Daoy (cell line): ENCODE measurements at regions not wholly inside any gene's neighbourhood (a gene's known extent, or its start where the extent isn't known, plus 50 kb on each side); places are given as distances from the start of the nearest gene placed in this dataset.

ENCODE experiments used
- DNase-seq: peaks from one replicate; pipeline ENCODE4 v3.0.0-alpha.2; 2015; ENCODE audit warnings: low read depth

DNA sequence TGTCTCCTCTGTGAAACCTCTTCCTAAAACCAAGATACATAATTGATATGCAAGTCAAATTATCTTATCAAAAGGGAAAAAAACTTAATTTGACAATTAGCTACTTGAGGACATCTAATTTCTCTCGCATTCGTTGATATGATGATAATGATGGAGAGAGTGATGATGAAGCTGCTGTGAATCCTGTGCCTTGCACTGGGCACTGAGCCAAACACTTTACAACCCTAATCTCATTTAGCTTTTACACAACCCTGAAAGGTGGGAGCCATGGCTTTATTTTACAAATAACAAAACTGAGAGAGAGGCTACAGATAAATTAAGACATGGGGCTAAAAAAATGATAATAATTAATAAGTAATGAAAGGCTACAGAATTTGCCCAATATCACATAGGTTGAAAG, 176.0 kb downstream of the NOC3L start:
- DNase-seq, result no peak

DNA sequence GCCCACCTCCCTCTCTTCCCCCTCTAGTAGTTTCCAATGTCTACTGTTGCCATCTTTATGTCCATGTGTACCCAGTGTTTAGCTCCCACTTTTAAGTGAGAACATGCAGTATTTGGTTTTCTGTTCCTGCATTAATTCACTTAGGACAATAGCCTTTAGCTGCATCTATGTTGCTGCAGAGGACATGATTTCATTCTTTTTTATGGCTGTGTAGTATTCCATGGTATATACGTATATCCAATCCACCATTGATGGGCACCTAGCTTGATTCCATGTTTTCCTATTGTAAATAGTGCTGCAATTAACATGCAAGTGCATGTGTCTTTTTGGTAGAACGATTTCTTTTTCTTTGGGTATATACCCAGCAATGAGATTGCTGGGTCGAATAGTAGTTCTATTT, 170.4 kb downstream of the NOC3L start:
- no peak for DNase-seq

DNA sequence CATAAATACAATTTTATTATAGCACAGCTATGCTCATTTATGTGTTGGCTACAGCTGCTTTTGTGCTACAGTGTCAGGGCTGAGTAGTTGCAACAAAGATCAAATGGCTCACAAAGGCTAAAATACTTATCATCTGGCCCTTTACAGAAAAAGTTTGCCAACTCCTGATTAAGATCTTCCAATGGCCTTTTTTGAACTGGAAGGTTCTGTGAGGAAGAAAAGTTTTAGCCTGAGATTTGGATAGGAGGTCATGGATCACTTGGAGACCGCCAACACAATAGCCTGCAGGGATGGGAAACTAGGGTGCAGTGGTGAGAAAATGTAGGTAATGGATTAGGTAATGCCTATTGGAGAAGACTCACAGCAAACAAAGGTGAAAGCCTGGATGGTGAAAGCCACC, 169.8 kb downstream of the NOC3L start:
- peak; percentile 77 for DNase-seq

DNA sequence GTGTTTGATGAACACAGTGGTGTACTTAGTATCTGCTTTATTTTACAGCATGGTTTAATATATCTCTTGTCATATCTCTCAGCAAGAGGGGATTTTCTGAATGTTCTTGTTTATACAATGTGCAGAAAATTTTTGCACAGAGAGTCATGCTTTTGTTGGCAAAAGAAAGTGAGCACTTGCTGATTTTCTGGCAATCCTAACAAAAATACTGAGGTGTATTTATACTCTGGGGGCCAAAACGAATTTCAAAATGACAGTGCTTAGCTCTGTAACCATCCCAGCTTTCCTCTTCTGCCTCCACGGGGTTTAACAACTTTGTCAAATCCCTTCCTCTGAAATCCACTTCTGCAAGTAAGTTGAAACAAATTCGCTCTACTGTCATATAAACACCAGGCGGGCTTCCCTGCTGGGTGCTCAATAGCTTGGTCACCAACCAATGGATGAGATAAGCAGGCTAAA, 169.2 kb downstream of the NOC3L start:
- DNase-seq, result peak; percentile 62

DNA sequence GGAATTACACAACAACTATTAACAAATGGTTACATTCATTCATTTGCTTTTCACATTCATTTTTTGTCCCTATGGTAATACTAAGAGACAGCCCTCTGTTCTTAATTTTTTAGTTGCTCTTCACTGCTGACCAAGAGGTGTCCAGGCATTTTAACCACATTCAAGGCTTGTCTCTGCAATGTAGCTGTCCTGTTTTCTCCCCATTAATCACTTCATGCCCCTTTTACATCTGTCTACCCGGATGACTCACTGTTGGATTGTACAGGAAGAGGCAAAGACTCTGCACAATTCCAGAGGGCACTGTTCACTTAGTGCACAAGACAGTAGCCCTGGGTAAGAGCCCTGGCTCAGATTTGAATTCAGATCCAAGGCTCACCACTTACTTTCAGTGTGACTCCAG, 168.5 kb downstream of the NOC3L start:
- peak; percentile 70 for DNase-seq

DNA sequence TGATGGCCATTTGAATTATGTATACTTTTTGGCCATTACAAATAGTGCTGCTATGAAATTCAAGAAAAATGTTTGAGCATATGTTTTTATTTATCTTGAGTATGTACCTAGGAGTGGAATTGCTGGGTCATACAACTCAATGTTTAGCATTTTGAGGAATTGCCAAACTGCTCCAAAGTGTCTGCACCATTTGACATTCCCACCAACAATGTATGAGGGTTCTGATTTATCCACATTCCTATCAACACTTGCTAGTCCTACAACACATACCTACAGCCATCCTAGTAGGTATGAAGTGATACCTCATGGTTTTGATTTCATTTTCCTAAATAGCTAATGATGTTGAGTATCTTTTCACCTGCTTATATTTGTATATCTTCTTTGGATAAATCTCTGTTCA, 165.5 kb downstream of the NOC3L start:
- DNase-seq, result no peak

DNA sequence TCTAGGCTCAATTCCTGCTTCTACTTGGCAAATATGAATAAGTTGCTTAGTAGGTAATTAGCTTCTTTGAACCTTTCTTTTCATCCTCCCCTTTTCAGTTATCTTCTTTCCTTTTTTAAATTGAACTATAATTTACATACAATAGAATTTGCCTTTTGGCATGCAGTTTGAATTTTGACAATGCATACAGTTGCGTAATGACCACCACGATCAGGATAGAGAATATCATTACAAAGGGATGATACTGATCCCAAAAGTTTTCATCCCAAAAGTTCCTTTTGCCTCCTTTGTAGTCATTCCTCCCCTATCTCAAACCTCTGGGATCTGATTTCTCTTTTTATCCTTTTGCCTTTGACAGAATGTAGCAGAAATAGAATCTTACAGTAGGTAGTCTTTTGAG, 164.4 kb downstream of the NOC3L start:
- no peak for DNase-seq

DNA sequence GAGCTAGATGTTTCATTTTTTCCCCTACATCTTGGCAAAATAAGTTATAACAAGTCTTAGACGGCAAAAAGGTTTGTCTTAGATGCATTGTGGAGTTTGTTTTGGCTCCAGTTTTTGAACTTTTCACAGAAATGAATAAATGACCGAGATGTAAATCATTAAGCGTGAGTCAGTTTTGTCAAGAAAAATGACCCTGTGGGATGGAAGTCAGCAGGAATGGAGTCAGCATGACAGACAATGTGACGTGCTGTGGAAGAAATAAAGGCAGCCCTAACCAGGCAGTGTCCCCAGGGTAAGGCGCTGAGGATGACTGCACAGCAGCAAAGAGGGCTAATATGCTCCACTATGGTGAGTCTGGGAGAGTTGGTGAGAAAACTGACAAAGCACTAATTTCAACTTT, 163.2 kb downstream of the NOC3L start:
- no peak for DNase-seq

DNA sequence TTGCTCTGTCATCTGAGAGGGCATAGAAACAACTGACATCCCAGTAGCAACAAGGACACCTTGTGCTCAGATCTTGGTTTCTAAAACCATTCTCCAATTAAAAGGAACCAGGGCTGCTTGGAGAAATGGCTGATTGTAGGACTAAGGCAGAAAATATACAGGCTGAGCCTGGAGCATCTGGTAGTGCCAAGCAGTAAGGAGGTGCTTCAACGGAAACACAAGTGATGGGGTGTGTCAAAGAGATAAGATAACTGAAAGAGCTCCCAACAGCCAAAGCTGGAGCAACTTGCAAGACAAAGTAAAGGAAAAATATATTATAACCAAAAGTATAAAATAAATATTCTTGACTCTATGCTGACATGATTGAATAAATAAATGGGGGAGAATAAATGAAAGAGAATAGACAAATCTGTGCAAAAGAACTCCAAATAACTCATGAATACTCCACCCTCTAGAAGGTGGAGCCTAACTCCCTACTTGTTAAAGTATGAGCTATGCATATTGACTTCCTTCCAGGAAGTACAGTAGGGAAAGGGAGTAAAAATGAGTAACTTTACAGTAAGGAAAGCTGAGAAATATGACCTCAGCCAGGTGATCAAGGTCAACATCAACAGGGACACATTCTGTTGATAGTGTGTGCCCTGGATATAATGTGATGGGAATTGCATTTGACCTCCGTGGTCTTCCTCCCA, 162.4 kb downstream of the NOC3L start:
- no peak for DNase-seq

DNA sequence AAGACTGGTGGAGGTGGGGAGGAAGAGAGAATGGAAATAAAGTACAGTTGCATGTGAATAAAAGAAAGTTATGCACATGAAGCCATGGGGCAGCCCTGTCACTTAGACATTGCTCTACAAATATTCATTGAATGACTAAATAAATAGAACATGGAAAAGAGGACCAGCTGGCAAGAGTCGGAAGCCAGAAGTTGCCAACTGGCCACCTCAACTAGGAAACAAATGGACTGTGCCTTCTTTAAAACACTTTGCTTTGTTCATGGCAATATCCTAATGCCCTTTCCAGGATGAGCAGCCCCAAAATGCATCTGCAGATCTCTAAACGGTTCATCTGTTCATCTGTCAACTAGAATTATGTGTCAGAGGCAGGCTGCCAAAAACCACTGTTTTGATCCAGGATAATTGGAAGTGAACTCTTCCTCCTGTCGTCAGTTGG, 157.3 kb downstream of the NOC3L start:
- no peak for DNase-seq

DNA sequence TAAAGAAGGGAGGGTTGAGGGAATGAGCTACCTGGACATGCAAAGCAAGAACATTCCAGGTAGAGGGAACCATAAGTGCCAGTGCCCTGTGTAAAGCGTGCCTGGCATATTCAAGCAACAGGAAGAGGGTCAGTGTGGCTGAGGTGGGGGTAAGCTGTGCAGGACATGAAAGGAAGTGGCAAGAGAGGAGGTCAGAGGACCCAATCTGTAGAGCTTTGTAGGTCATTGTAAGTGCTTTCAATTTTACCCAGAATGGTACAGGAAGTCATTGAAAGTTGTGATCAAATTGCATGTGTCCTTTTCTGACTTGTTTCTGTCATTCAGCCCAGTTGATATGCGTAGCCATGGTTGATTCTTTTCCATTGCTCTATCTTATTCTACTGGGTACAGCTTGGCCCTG, 156.6 kb downstream of the NOC3L start:
- no peak for DNase-seq

DNA sequence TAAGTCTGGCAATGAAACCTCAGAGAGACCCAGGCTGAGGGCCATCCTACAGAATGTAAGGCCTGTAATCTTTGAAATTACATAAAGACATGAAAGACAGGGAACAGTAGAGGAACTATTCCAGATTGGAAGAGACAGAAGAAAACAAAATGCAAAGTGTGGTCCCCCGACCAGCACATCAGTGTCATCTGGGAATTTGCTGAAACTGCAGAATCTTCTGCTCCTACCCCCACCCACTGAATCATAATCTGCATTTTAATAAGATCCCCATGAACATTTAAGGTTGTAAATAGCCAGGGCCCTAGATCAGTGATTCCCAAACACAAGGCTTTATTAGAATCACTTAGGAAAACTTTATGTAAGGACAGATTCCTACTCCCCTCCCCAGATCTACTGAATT, 154.4 kb downstream of the NOC3L start:
- no peak for DNase-seq

DNA sequence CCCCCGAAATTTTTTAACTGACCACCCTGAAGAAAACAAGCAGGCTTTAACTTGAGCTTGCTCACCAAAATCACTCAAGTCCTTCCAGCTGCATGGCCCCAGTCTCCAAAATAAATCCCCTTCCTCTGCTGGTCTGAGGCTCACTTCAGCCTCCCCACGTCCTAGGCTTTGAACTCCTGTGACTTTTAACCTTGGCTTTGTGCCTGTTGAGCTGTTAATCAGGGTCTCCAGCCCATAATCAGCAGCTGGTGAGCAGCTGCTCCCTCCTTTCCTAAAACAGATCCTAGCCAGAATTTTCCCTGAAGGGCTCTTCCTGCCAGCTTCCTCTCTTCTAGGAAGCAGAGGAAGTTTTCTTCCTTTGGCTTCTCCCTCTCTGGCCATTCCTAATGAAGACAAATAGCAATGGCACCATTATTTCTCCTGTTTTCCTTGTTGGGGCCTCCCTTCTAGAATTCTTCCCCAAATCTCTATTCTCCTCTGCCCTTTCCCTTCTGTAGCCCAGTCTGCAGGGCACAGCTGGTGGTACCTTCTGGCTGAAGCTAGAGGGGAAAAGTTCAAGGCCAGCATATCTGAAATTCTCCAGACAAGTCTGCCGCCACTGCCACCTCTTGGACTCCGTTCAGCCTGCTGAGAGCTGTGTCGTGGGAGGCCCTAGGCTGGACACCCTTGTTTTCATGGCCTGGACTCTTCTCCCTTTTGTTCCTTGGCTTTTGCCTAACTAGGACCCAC, 152.1 kb downstream of the NOC3L start:
- DNase-seq, result no peak

DNA sequence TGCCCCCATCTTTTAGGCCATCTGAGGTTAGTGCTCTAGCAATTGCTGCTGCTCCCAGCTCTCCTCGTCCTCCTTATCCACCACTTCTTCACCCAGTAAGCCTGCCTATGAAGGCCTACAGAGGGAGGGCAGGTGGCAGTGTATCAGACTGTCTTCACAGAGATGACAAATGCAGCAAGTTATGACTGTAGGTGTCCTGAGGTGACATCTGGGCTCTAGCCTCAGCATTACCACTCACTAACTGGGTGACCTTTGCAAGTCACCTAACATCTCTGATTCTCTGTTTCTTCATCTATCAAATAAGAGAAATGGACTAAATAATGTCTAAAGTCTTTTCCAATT, 151.6 kb downstream of the NOC3L start:
- no peak for DNase-seq

DNA sequence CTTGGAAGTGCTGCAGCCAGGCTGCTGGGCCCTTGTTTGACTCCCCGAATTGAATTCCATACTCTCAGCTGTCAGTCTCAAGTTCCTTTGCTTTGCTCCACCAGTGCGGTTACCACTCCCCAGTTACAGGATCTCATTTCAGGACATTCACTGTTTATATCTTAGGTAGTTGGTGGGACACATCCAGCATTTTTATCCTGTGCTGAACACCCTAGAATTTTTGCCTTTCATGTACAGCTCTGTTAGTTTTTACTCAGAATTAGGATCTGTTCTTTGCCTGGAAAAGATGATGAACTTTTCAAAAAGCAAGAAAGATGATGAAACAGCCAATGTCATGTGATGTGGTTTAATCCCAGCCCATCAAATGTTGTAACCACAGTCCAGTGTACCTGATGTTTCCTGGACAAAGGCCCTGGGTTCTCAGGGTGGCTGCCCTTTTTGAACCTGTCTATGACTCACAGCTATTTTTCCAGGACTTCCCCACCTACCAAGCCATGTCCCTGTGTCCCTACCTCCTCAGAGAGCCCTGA, 149.7 kb downstream of the NOC3L start:
- no peak for DNase-seq

DNA sequence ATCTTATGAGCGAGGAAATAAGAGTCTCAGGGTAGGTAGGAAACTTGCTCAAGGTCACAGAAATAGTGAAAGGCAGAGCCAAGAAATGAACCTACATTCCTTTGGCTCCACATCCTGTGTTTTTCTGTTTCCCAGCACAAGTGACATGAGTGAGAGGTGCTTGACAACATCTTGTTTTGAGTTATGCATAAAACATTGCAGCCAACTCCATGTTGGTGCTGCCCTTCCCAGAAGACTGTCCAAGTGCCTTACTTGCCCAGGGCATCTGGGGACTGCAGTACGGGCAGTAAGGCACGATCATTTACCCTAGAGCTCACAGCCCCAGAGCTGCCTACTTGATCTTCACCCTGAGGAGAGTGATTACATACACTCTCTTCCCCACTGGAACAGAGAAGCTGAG, 148.8 kb downstream of the NOC3L start:
- DNase-seq, result no peak

DNA sequence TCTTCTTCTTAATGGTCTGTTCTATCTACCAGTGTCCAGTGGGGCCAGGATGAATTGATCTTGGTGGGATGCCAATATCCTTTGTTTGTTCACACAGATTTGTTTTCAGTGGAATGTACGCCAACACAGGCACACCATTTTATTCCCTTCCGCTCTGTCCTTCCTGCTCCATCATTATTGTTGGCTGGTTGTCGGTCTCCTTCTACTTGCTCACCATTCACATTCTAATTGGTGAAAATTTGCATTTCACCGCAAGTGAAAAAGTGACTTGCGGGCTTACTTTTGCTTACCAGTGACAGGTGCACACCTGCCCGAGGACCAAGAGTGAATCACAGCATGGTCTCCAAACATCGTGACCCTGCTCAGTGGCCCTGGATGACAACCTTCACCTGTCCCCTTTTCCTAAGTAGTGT, 148.3 kb downstream of the NOC3L start:
- DNase-seq, result no peak

DNA sequence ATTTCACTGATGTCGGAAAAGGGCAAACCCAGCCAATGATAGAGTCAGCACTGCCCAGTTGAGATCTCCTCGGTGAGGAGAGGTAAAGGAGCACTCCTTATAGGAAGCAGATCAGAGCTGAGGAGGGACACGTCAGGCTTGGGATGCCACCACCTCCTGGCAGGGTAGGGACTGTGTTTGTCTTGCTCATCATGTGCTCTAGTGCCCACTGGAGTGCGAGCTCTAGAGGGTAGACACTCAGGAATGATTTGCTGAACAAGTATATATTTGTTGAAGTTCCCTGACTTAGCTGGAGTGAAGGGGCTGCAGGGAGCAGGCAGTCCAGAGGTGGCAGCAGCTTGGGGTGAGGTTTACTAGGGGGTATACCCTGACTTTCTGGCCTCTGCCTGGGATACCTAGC, 146.5 kb downstream of the NOC3L start:
- no peak for DNase-seq

DNA sequence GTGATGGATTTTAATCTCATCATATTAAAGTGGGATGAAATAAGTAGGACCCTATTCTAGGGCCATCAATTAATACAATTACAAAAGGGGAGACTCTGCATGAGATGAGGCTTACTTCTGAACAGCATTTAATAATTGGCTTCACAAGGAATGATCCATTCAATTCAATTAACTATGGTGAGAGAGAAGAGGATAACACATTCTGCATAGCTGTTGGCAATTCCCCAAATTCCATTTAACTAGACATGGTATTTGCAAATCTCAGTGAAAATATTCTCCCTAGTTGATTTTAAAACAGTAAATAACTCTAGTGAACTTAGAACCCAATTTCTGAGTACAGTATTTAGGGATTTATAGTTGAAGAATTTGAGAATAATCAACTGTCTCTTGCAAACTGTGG, 145.3 kb downstream of the NOC3L start:
- DNase-seq, result no peak

DNA sequence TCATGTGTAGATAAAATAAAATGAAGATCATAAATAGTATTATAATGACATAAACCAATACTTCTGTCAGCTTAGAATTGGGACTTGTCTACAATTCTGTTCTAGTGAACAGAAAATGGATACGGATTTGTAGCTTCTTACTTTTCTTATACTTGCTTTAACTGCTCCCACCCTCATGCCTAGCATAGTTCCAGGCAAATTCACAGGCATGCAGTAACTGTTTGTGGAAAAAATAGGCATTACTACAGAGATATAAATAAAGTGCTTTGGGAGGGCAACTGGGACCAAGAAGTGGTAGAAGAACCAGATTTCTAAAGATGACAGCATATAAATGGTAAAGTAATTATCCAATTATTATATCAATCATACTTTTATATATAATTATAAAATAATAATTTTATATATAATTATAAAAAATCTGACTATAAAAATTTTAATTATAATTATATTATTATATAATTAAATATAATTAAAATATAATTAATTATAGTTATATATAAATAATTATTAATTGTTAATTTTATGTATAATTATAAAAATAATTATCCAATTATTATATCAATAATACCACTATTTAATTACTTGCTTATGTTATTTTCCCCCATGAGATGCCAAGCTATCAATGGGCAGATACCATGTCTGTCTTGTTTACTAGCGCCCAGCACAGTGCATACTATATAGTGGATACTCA, 144.1 kb downstream of the NOC3L start:
- no peak for DNase-seq

DNA sequence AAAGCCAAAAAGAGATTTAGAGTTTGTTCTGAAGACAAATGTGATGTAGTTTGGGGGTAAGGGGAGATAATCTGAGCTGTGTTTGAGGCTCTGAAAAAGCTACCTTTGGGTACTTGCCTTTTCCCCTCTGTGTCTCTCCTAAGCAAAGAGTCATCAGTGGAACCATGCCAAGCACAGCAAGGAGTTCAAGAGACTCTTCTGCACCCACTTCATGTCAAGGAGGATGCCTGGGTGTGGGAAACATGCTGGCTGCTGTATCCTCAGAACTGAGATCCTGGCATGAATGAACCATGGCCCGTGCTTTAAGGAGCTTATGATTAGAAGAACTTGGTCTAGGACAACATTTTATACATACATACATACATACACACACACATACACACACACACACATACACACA, 142.9 kb downstream of the NOC3L start:
- peak; percentile 35 for DNase-seq

DNA sequence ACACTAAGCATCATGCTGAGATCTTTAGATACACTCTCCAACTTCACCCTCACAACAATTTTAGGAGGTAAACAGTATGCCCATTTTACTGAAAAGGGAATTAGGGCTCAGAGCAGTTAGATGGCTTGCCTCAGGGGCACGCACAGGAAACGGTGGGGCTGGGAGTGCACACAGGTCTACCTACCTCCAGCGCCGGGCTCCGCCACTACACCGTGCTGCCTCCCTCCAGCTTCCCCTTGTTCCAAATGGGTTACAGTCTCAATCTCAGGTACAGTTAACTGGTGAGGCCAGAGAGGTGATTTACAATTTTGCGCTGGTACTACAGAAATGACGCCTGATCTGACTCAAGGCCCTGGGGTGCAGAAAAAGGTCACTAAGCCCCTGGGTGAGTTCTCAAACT, 142.0 kb downstream of the NOC3L start:
- DNase-seq, result no peak
